H9 (cell line): ENCODE measurements at regions not wholly inside any gene's neighbourhood (a gene's known extent, or its start where the extent isn't known, plus 50 kb on each side); places are given as distances from the start of the nearest gene placed in this dataset.
A peak's percentile ranks its signal among the peaks of the same experiment; 100 is the strongest.

ENCODE experiments used
- DNase-seq: peaks from one replicate; pipeline ENCODE4 v3.0.0-alpha.2; 2017
- H2AFZ ChIP-seq: one replicate; pipeline ENCODE4 v1.6.1; 2013; ENCODE audit warnings: mild to moderate bottlenecking, low read length, control low read depth, moderate library complexity
- H2AK5ac ChIP-seq: 2 replicates; pipeline ENCODE4 v1.6.1; 2013; ENCODE audit warnings: low read length, control low read depth, mixed read lengths; ENCODE audit not compliant: insufficient read length
- H2BK120ac ChIP-seq: one replicate; pipeline ENCODE4 v1.6.1; 2013; ENCODE audit warnings: low read depth, mild to moderate bottlenecking, low read length, control low read depth, inconsistent platforms; ENCODE audit not compliant: poor library complexity, severe bottlenecking
- H2BK12ac ChIP-seq: 2 replicates; pipeline ENCODE4 v1.6.1; 2013; ENCODE audit warnings: low read length, control low read depth, mixed read lengths, low read depth; ENCODE audit not compliant: insufficient read length
- H2BK15ac ChIP-seq: 2 replicates; pipeline ENCODE4 v1.6.1; 2013; ENCODE audit warnings: low read depth, low read length, control low read depth
- H2BK20ac ChIP-seq: one replicate; pipeline ENCODE4 v1.6.1; 2013; ENCODE audit warnings: low read depth, mild to moderate bottlenecking, low read length, control low read depth, inconsistent platforms; ENCODE audit not compliant: poor library complexity, severe bottlenecking
- H2BK5ac ChIP-seq: 2 replicates; pipeline ENCODE4 v1.6.1; 2013; ENCODE audit warnings: low read length, control low read depth, mixed read lengths; ENCODE audit not compliant: insufficient read length
- H3K14ac ChIP-seq: 2 replicates; pipeline ENCODE4 v1.6.1; 2013; ENCODE audit warnings: low read length, control low read depth; ENCODE audit not compliant: insufficient read depth
- H3K18ac ChIP-seq: 2 replicates; pipeline ENCODE4 v1.6.1; 2013; ENCODE audit warnings: low read depth, mild to moderate bottlenecking, mixed read lengths, low read length, control low read depth; ENCODE audit not compliant: insufficient read length
- H3K23ac ChIP-seq: 2 replicates; pipeline ENCODE4 v1.6.1; 2013; ENCODE audit warnings: low read length, control low read depth, mixed read lengths, low read depth; ENCODE audit not compliant: insufficient read length
- H3K23me2 ChIP-seq: 2 replicates; pipeline ENCODE4 v1.6.1; 2013; ENCODE audit warnings: low read depth, mild to moderate bottlenecking, mixed read lengths, low read length, control low read depth; ENCODE audit not compliant: insufficient read length, poor library complexity, severe bottlenecking
- H3K27ac ChIP-seq: 2 replicates; pipeline ENCODE4 v1.5.1; 2013; ENCODE audit warnings: low read length, control low read depth, mixed read lengths, low read depth; ENCODE audit not compliant: insufficient read length
- H3K27me3 ChIP-seq: 2 replicates; pipeline ENCODE4 v1.6.1; 2013; ENCODE audit warnings: low read length, control low read depth, inconsistent platforms; ENCODE audit not compliant: insufficient read depth
- H3K4ac ChIP-seq: 2 replicates; pipeline ENCODE4 v1.6.1; 2013; ENCODE audit warnings: low read depth, mild to moderate bottlenecking, control low read depth, inconsistent platforms, low read length, moderate library complexity
- H3K4me1 ChIP-seq: 2 replicates; pipeline ENCODE4 v1.6.1; 2013; ENCODE audit warnings: low read length, control low read depth, inconsistent platforms; ENCODE audit not compliant: insufficient read depth
- H3K4me2 ChIP-seq: 2 replicates; pipeline ENCODE4 v1.6.1; 2013; ENCODE audit warnings: low read length, control low read depth, mixed read lengths; ENCODE audit not compliant: insufficient read length, insufficient read depth
- H3K56ac ChIP-seq: 2 replicates; pipeline ENCODE4 v1.6.1; 2013; ENCODE audit warnings: low read depth, mild to moderate bottlenecking, mixed read lengths, low read length, control low read depth; ENCODE audit not compliant: insufficient read length
- H3K79me1 ChIP-seq: 2 replicates; pipeline ENCODE4 v1.6.1; 2013; ENCODE audit warnings: low read depth, mild to moderate bottlenecking, moderate library complexity, low read length, control low read depth, inconsistent platforms; ENCODE audit not compliant: insufficient read depth, poor library complexity, severe bottlenecking
- H3K79me2 ChIP-seq: 2 replicates; pipeline ENCODE4 v1.6.1; 2013; ENCODE audit warnings: low read length, control low read depth, inconsistent platforms; ENCODE audit not compliant: insufficient read depth
- H3K9ac ChIP-seq: 2 replicates; pipeline ENCODE4 v1.6.1; 2013; ENCODE audit warnings: low read length, control low read depth, mixed read lengths; ENCODE audit not compliant: insufficient read length; ENCODE audit errors: extremely low read depth
- H3K9me3 ChIP-seq: one replicate; pipeline ENCODE4 v1.6.1; 2013; ENCODE audit warnings: low read depth, low read length, inconsistent platforms; ENCODE audit not compliant: control insufficient read depth
- H3T11ph ChIP-seq: one replicate; pipeline ENCODE4 v1.6.1; 2013; ENCODE audit warnings: mild to moderate bottlenecking, low read length, control low read depth, inconsistent platforms
- H4K20me1 ChIP-seq: one replicate; pipeline ENCODE4 v1.6.1; 2013; ENCODE audit not compliant: control insufficient read depth, insufficient read length, insufficient read depth
- H4K5ac ChIP-seq: 2 replicates; pipeline ENCODE4 v1.6.1; 2013; ENCODE audit warnings: low read depth, mild to moderate bottlenecking, mixed read lengths, low read length, control low read depth; ENCODE audit not compliant: insufficient read length
- H4K8ac ChIP-seq: replicated peaks from 2 replicates; pipeline ENCODE4 v1.6.1; 2013; ENCODE audit warnings: low read length, control low read depth, mixed read lengths, low read depth; ENCODE audit not compliant: insufficient read length
- H4K91ac ChIP-seq: 2 replicates; pipeline ENCODE4 v1.6.1; 2013; ENCODE audit warnings: low read depth, mild to moderate bottlenecking, moderate library complexity, mixed read lengths, low read length, control low read depth; ENCODE audit not compliant: insufficient read length
- H3K27ac Mint-ChIP-seq, 3 experiments: 2 replicates in 2 of 3; 3 replicates in 1 of 3; pipeline ENCODE4 v1.8.0; 2020 to 2021; ENCODE audit warnings: mixed read lengths in 3 of 3, mild to moderate bottlenecking in 1 of 3, moderate library complexity in 1 of 3
- H3K27me3 Mint-ChIP-seq: 2 replicates; pipeline ENCODE4 v1.8.0; 2021; ENCODE audit warnings: low read depth, mild to moderate bottlenecking, moderate library complexity, mixed read lengths
- H3K36me3 Mint-ChIP-seq, 3 experiments: 2 replicates in 2 of 3; 3 replicates in 1 of 3; pipeline ENCODE4 v1.8.0; 2020 to 2021; ENCODE audit warnings: low read depth in 3 of 3, mixed read lengths in 3 of 3; ENCODE audit not compliant: insufficient read depth in 1 of 3
- H3K4me1 Mint-ChIP-seq, 2 experiments: 2 replicates each; pipeline ENCODE4 v1.8.0; 2020; ENCODE audit warnings: mixed read lengths in 2 of 2
- H3K4me3 Mint-ChIP-seq, 2 experiments: 2 replicates in 1 of 2; 3 replicates in 1 of 2; pipeline ENCODE4 v1.8.0; 2020 to 2021; ENCODE audit warnings: mild to moderate bottlenecking in 2 of 2, mixed read lengths in 2 of 2, moderate library complexity in 1 of 2
- H3K9me3 Mint-ChIP-seq, 2 experiments: 2 replicates in 1 of 2; 3 replicates in 1 of 2; pipeline ENCODE4 v1.8.0; 2020; ENCODE audit warnings: mild to moderate bottlenecking in 2 of 2, mixed read lengths in 2 of 2, moderate library complexity in 1 of 2
- CTCF ChIP-seq: fragments of 200-600 bp; sonication (generic); conservative IDR thresholded peaks from 3 replicates; pipeline ENCODE4 v1.8.0; 2021; ENCODE audit warnings: antibody characterized with exemption, mild to moderate bottlenecking
- WGBS: extraction: QIAGEN DNeasy Blood & Tissue Kit; methylation state at CpG from one replicate; pipeline ENCODE4 v1.1.7; 2013; ENCODE audit warnings: missing lambda C conversion rate, low lambda C conversion rate, mixed read lengths; ENCODE audit not compliant: insufficient read length; ENCODE audit errors: extremely low coverage; 5-methylcytosine and 5-hydroxymethylcytosine counted together

DNA sequence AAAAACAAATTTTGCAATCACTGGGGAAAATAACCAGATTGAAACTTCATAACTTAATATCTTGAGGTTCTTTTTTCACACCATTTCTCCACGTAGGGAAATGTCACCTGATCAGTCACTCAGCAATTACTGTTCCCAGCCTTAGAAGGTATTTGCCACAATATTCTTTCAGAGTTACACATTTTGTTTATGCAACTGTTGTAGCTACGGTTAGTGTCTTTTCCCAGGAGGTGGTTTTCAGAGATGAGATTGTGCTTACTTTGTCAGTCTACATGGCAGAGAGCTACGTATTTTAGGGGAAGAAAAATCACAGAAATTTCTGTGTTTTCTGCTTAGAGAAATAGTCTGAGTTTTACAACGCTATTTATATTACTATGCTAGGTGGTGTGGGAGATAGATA is 792.8 kb upstream of the B3GALT2 start:
- H3K4me3 Mint-ChIP-seq, result no peak overlapping the region
- H2AFZ ChIP-seq, result no peak overlapping the region

More for the DNA sequence above, 792.8 kb upstream of the B3GALT2 start:
- H4K5ac ChIP-seq, result no peak overlapping the region
- no peak overlapping the region for H2BK120ac ChIP-seq
- no peaks in the 10 kb centered on the region for H3K4me1 Mint-ChIP-seq
- H3K56ac ChIP-seq, result no peak overlapping the region
- no peak overlapping the region for H2AK5ac ChIP-seq
- no peaks in the 10 kb centered on the region for H3K27me3 ChIP-seq
- H3K27me3 Mint-ChIP-seq, result no peaks in the 10 kb centered on the region
- no peak overlapping the region for H2BK20ac ChIP-seq
- H3K9me3 ChIP-seq, result no peaks in the 10 kb centered on the region
- WGBS, result no CpG with 5 or more reads among the region's 4 CpGs
- DNase-seq, result no peak
- no peak overlapping the region for H3K9ac ChIP-seq
- H3K4me2 ChIP-seq, result no peak overlapping the region
- peak overlapping the region in 1 of 3 experiments; percentile 71; a peak in 1 of 7 replicates for H3K27ac Mint-ChIP-seq
- H3T11ph ChIP-seq, result no peak overlapping the region
- H3K79me1 ChIP-seq, result no peaks in the 10 kb centered on the region
- H3K23ac ChIP-seq, result no peak overlapping the region
- no peaks in the 10 kb centered on the region for H3K23me2 ChIP-seq
- H3K4ac ChIP-seq, result no peak overlapping the region
- H2BK12ac ChIP-seq, result no peak overlapping the region
- TF ChIP-seq CTCF, result no peak
- no peaks in the 10 kb centered on the region for H3K79me2 ChIP-seq
- no peak overlapping the region for H4K91ac ChIP-seq
- no peaks in the 10 kb centered on the region for H3K4me1 ChIP-seq
- no peaks in the 10 kb centered on the region for H3K36me3 Mint-ChIP-seq
- no peak overlapping the region for H3K27ac ChIP-seq
- H3K18ac ChIP-seq, result no peak overlapping the region
- no peak overlapping the region for H3K14ac ChIP-seq
- H2BK15ac ChIP-seq, result no peak overlapping the region
- H4K20me1 ChIP-seq, result no peaks in the 10 kb centered on the region
- no peaks in the 10 kb centered on the region for H3K9me3 Mint-ChIP-seq
- H4K8ac ChIP-seq, result no peak overlapping the region
- H2BK5ac ChIP-seq, result no peak overlapping the region
